CD4-positive, alpha-beta T cell (primary cell): ENCODE measurements at regions not wholly inside any gene's neighbourhood (a gene's known extent, or its start where the extent isn't known, plus 50 kb on each side); places are given as distances from the start of the nearest gene placed in this dataset.

Experiments
- ATAC-seq: fragments of 200-7000 bp; cut with Tn5 transposase; one replicate; pipeline ENCODE4 v1.10.0; 2022; ENCODE audit warnings: mild to moderate bottlenecking; ENCODE audit not compliant: poor library complexity
- CTCF ChIA-PET: fragments of 350-600 bp; sonication (Branson Sonifier 250); formaldehyde crosslinking; loops from one replicate; lab custom pipeline; 2021; ENCODE audit warnings: antibody characterized with exemption, inconsistent platforms; lab: Charles Lee
- POLR2A ChIA-PET: fragments of 350-600 bp; sonication (Branson Sonifier 250); formaldehyde crosslinking; loops from one replicate; lab custom pipeline; 2021; ENCODE audit warnings: antibody characterized with exemption, inconsistent platforms; lab: Charles Lee
- DNase-seq, 14 experiments: peaks; one replicate each; pipeline ENCODE4 v3.0.0-alpha.2; 2013 to 2020; ENCODE audit warnings: mixed read lengths in 2 of 14
- H3K27ac ChIP-seq, 2 donors: one replicate each; pipeline versions ENCODE4 v1.5.1 to v1.7.0; 2013; ENCODE audit warnings: low read length in 2 of 2, low read depth in 1 of 2, mild to moderate bottlenecking in 1 of 2
- H3K27me3 ChIP-seq, 2 experiments: 1 replicate in 1 of 2; 2 replicates in 1 of 2; pipeline versions ENCODE4 v1.6.1 to v1.7.0; 2013; ENCODE audit warnings: low read length in 2 of 2, control low read depth in 1 of 2, mild to moderate bottlenecking in 1 of 2, moderate library complexity in 1 of 2; ENCODE audit not compliant: insufficient read depth in 2 of 2, control insufficient read depth in 1 of 2
- H3K36me3 ChIP-seq: one replicate; pipeline ENCODE4 v1.6.1; 2013; ENCODE audit warnings: low read length, control low read depth; ENCODE audit not compliant: insufficient read depth
- H3K4me1 ChIP-seq: one replicate; pipeline ENCODE4 v1.6.1; 2013; ENCODE audit warnings: low read length, control low read depth; ENCODE audit not compliant: insufficient read depth
- H3K4me3 ChIP-seq: one replicate; pipeline ENCODE4 v1.5.1; 2013; ENCODE audit warnings: mild to moderate bottlenecking, low read length, moderate library complexity
- H3K9me3 ChIP-seq, 2 experiments: 1 replicate in 1 of 2; 2 replicates in 1 of 2; pipeline versions ENCODE4 v1.6.1 to v1.7.0; 2013; ENCODE audit warnings: low read length in 2 of 2, mild to moderate bottlenecking in 2 of 2, control low read depth in 1 of 2, moderate library complexity in 1 of 2; ENCODE audit not compliant: control insufficient read depth in 1 of 2, insufficient read depth in 1 of 2
- H3K27ac Mint-ChIP-seq: one replicate; pipeline ENCODE4 v1.8.0; 2020; ENCODE audit warnings: mixed read lengths
- H3K27me3 Mint-ChIP-seq: one replicate; pipeline ENCODE4 v1.8.0; 2021; ENCODE audit warnings: mixed read lengths
- H3K36me3 Mint-ChIP-seq: one replicate; pipeline ENCODE4 v1.8.0; 2021; ENCODE audit warnings: low read depth, mixed read lengths
- H3K4me1 Mint-ChIP-seq: one replicate; pipeline ENCODE4 v1.8.0; 2021; ENCODE audit warnings: low read depth, mixed read lengths
- H3K4me3 Mint-ChIP-seq: one replicate; pipeline ENCODE4 v1.8.0; 2020; ENCODE audit warnings: mild to moderate bottlenecking, mixed read lengths
- H3K9me3 Mint-ChIP-seq: one replicate; pipeline ENCODE4 v1.8.0; 2020; ENCODE audit warnings: mixed read lengths
- intact Hi-C, 2 experiments: fragments of 100-400 bp; cut with DNase I in 1 of 2; cut with micrococcal nuclease in 1 of 2; formaldehyde crosslinking; loops; one replicate each; pipeline versions ENCODE4 v1.15.1 to v1.9.0; 2023 to 2025; cut with DNase I, micrococcal nuclease
- TF ChIP-seq, protein P1 (sequence below): fragments of 200-600 bp; IDR thresholded peaks from one replicate; pipeline ENCODE4 v1.8.0; 2022; ENCODE audit warnings: antibody characterized with exemption, mild to moderate bottlenecking

DNA sequence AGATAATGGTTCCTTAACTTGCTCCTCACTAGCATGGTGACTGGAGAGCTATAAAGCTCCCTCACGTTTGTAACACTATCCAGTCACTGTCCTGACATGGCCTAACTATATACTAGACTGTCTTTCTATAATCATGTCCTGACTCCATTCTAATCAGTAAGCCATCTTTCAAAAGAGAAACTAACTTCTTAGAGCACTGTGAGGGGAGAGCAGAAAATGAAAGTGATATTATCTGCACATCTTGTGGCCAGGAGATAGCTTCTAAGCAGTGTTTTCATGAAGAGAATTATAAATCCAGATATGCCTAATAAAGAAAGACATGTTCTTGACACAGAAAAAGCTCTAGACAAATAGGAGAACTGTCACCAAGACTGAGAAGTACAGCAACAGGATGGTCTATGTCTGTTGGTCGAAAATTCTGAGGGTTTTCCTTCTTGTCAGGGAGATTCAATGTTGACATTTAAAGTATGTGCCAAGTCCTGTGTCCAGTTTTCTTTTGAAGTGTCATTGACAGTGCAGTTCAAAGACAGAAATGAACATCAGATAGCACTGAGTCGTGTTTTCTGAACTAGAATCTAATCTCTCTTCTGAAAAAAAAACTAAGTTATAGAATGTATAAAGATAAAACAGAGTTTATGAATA is 230.6 kb upstream of the PEX5L start:
- Mint-ChIP-seq H3K4me1 (no peaks in the 10 kb centered on the region), H3K27me3 (no peaks in the 10 kb centered on the region), H3K27ac (no peak overlapping the region), H3K36me3 (no peaks in the 10 kb centered on the region), H3K4me3 (peak overlapping the region; percentile 35), H3K9me3 (peaks cover 4% of the 10 kb centered on the region)
- TF ChIP-seq, protein P1, sequence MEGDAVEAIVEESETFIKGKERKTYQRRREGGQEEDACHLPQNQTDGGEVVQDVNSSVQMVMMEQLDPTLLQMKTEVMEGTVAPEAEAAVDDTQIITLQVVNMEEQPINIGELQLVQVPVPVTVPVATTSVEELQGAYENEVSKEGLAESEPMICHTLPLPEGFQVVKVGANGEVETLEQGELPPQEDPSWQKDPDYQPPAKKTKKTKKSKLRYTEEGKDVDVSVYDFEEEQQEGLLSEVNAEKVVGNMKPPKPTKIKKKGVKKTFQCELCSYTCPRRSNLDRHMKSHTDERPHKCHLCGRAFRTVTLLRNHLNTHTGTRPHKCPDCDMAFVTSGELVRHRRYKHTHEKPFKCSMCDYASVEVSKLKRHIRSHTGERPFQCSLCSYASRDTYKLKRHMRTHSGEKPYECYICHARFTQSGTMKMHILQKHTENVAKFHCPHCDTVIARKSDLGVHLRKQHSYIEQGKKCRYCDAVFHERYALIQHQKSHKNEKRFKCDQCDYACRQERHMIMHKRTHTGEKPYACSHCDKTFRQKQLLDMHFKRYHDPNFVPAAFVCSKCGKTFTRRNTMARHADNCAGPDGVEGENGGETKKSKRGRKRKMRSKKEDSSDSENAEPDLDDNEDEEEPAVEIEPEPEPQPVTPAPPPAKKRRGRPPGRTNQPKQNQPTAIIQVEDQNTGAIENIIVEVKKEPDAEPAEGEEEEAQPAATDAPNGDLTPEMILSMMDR, result no peak
- H3K36me3 ChIP-seq, result no peaks in the 10 kb centered on the region
- H3K9me3 ChIP-seq, result no peaks in the 10 kb centered on the region
- ChIA-PET CTCF (no interaction called here), POLR2A (no interaction called here)
- no peaks in the 10 kb centered on the region for H3K4me1 ChIP-seq
- no peaks in the 10 kb centered on the region for H3K27me3 ChIP-seq
- DNase-seq, result peak in 1 of 14 experiments; percentile 50
- intact Hi-C loops, result no loop called here
- no peak overlapping the region for H3K27ac ChIP-seq
- no peak for ATAC-seq
- no peak overlapping the region for H3K4me3 ChIP-seq

GRCh38 chr3:180274536-180274935 is 237.8 kb upstream of the PEX5L start:
- Histone ChIP-seq H3K27me3 (no peaks in the 10 kb centered on the region), H3K27ac (no peak overlapping the region), H3K4me3 (no peak overlapping the region), H3K4me1 (no peaks in the 10 kb centered on the region), H3K36me3 (no peaks in the 10 kb centered on the region), H3K9me3 (peaks cover 0 to 3% of the 10 kb centered on the region in 2 experiments)
- no peaks in the 10 kb centered on the region for H3K4me1 Mint-ChIP-seq
- intact Hi-C loops, result no loop called here
- DNase-seq, result no peak
- no peak for ATAC-seq
- ChIA-PET POLR2A (no interaction called here), CTCF (no interaction called here)
- no peak overlapping the region for H3K4me3 Mint-ChIP-seq
- TF ChIP-seq, protein P1, result no peak
- no peak overlapping the region for H3K27ac Mint-ChIP-seq
- H3K36me3 Mint-ChIP-seq, result no peaks in the 10 kb centered on the region
- no peaks in the 10 kb centered on the region for H3K27me3 Mint-ChIP-seq
- H3K9me3 Mint-ChIP-seq, result peaks cover 7% of the 10 kb centered on the region

DNA sequence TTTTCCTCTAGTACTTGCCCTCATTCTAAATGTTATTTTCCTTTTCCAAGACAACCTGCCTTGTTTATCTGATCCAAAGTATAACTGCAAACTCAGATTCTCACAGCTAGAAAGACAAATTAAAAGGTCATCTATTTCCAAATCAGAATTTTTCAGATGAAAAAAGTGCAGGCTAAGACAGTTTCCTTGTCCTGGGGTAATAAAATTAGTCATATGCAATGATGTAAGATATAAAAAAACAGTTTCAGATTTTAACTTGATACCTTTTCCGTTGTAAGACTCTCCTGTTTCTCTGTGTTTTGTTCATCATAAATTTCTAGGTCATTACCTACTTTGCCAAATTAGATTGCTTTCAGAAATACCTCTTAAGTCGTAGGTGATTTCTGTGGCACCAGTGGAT is 238.4 kb upstream of the PEX5L start:
- no peak for DNase-seq
- Mint-ChIP-seq H3K9me3 (peaks cover 7% of the 10 kb centered on the region), H3K4me1 (no peaks in the 10 kb centered on the region), H3K27ac (no peak overlapping the region), H3K27me3 (no peaks in the 10 kb centered on the region), H3K36me3 (no peaks in the 10 kb centered on the region), H3K4me3 (no peak overlapping the region)
- no peak for ATAC-seq
- no peak overlapping the region for H3K27ac ChIP-seq
- TF ChIP-seq, protein P1, result no peak
- ChIA-PET CTCF (no interaction called here), POLR2A (no interaction called here)
- H3K36me3 ChIP-seq, result no peaks in the 10 kb centered on the region
- intact Hi-C loops, result no loop called here
- no peaks in the 10 kb centered on the region for H3K4me1 ChIP-seq
- H3K9me3 ChIP-seq, result peaks cover 0 to 3% of the 10 kb centered on the region in 2 experiments
- no peak overlapping the region for H3K4me3 ChIP-seq
- no peaks in the 10 kb centered on the region for H3K27me3 ChIP-seq
